ENCODE measurements at regions not wholly inside any gene's neighbourhood (a gene's known extent, or its start where the extent isn't known, plus 50 kb on each side); places are given as distances from the start of the nearest gene placed in this dataset.
"Not testable (repeated sequence)": the region's sequence is repeated elsewhere in the genome, so short reads cannot be mapped to it uniquely, and the experiment has no call there.

GRCh38 chr11:60592601-60593000 is 77.4 kb downstream of the MS4A13 start:
- no peak for DNase-seq

- no peak for DNase-seq
Observed at GRCh38 chr11:60594998-60595642, 79.9 kb downstream of the MS4A13 start.

GRCh38 chr11:60607483-60607882 is 91.9 kb upstream of the MS4A8 start:
- no peak for DNase-seq

- no peak for DNase-seq
Observed at GRCh38 chr11:60609632-60610031, 89.8 kb upstream of the MS4A8 start.

GRCh38 chr11:60610702-60611101 is 88.7 kb upstream of the MS4A8 start:
- DNase-seq, result no peak

- DNase-seq, result no peak
Observed at GRCh38 chr11:60615497-60615896, 83.9 kb upstream of the MS4A8 start.

- not testable (repeated sequence) for DNase-seq
Observed at GRCh38 chr11:60621940-60622339, 77.5 kb upstream of the MS4A8 start.

GRCh38 chr11:60622776-60623175 is 76.6 kb upstream of the MS4A8 start:
- not testable (repeated sequence) for DNase-seq

- DNase-seq, result no peak
Observed at GRCh38 chr11:60625262-60625661, 74.2 kb upstream of the MS4A8 start.

- no peak for DNase-seq
Observed at GRCh38 chr11:60629399-60629798, 70.0 kb upstream of the MS4A8 start.

GRCh38 chr11:60631944-60632343 is 67.5 kb upstream of the MS4A8 start:
- no peak for DNase-seq

GRCh38 chr11:60633645-60634044 is 65.8 kb upstream of the MS4A8 start:
- no peak for DNase-seq

GRCh38 chr11:60634126-60634525 is 65.3 kb upstream of the MS4A8 start:
- DNase-seq, result peak in 1 of 2 experiments; percentile 15

- no peak for DNase-seq
Observed at GRCh38 chr11:60641940-60642339, 57.5 kb upstream of the MS4A8 start.

- no peak for DNase-seq
Observed at GRCh38 chr11:60647087-60647486, 52.3 kb upstream of the MS4A8 start.

Data from SHP77 (cell line).